SU-DHL-6 (cell line): ENCODE measurements at regions not wholly inside any gene's neighbourhood (a gene's known extent, or its start where the extent isn't known, plus 50 kb on each side); places are given as distances from the start of the nearest gene placed in this dataset.

Source experiments
- EZH2phosphoT487 ChIP-seq: fragments of 200-600 bp; sonication (generic), shearing (Covaris generic); conservative IDR thresholded peaks from 2 replicates; pipeline ENCODE4 v1.6.1; 2018; ENCODE audit warnings: mild to moderate bottlenecking, antibody characterized with exemption, low read length, moderate library complexity, mixed read lengths
- TF ChIP-seq, protein P1 (sequence below): fragments of 200-600 bp; sonication (generic); IDR thresholded peaks from one replicate; pipeline ENCODE4 v1.5.1; 2017; ENCODE audit warnings: antibody characterized with exemption, mild to moderate bottlenecking, low read length, moderate library complexity; ENCODE audit not compliant: insufficient read depth, poor library complexity, severe bottlenecking

- TF ChIP-seq, protein P1, sequence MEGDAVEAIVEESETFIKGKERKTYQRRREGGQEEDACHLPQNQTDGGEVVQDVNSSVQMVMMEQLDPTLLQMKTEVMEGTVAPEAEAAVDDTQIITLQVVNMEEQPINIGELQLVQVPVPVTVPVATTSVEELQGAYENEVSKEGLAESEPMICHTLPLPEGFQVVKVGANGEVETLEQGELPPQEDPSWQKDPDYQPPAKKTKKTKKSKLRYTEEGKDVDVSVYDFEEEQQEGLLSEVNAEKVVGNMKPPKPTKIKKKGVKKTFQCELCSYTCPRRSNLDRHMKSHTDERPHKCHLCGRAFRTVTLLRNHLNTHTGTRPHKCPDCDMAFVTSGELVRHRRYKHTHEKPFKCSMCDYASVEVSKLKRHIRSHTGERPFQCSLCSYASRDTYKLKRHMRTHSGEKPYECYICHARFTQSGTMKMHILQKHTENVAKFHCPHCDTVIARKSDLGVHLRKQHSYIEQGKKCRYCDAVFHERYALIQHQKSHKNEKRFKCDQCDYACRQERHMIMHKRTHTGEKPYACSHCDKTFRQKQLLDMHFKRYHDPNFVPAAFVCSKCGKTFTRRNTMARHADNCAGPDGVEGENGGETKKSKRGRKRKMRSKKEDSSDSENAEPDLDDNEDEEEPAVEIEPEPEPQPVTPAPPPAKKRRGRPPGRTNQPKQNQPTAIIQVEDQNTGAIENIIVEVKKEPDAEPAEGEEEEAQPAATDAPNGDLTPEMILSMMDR: no peak
- no peak for TF ChIP-seq EZH2phosphoT487
These were observed 165.2 kb downstream of the URI1 start for GRCh38 chr19:30107251-30107650.
